ENCODE measurements at regions not wholly inside any gene's neighbourhood (a gene's known extent, or its start where the extent isn't known, plus 50 kb on each side); places are given as distances from the start of the nearest gene placed in this dataset.

- intact Hi-C loops (cut with DNase I; ENCODE audit: low total_unique reads), result no loop called here
- no peaks in the 10 kb centered on the region for H3K9me3 ChIP-seq
- H3K4me3 ChIP-seq, result no peak overlapping the region
- DNase-seq, result no peak
- H3K27ac ChIP-seq, result no peak overlapping the region
- no peaks in the 10 kb centered on the region for H3K36me3 ChIP-seq
- no peaks in the 10 kb centered on the region for H3K27me3 ChIP-seq
- no peak for TF ChIP-seq POLR2A (IDR thresholded peaks at IDR 0.05)
- TF ChIP-seq, protein P1, sequence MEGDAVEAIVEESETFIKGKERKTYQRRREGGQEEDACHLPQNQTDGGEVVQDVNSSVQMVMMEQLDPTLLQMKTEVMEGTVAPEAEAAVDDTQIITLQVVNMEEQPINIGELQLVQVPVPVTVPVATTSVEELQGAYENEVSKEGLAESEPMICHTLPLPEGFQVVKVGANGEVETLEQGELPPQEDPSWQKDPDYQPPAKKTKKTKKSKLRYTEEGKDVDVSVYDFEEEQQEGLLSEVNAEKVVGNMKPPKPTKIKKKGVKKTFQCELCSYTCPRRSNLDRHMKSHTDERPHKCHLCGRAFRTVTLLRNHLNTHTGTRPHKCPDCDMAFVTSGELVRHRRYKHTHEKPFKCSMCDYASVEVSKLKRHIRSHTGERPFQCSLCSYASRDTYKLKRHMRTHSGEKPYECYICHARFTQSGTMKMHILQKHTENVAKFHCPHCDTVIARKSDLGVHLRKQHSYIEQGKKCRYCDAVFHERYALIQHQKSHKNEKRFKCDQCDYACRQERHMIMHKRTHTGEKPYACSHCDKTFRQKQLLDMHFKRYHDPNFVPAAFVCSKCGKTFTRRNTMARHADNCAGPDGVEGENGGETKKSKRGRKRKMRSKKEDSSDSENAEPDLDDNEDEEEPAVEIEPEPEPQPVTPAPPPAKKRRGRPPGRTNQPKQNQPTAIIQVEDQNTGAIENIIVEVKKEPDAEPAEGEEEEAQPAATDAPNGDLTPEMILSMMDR (IDR thresholded peaks at IDR 0.05), result no peak
- H3K4me1 ChIP-seq, result no peaks in the 10 kb centered on the region
Observed at GRCh38 chr2:33681364-33681757, 82.3 kb upstream of the FAM98A start.

- Histone ChIP-seq H3K4me3 (no peak overlapping the region), H3K4me1 (no peaks in the 10 kb centered on the region), H3K36me3 (no peaks in the 10 kb centered on the region), H3K9me3 (no peaks in the 10 kb centered on the region), H3K27ac (no peak overlapping the region), H3K27me3 (no peaks in the 10 kb centered on the region)
- TF ChIP-seq, protein P1 (IDR thresholded peaks at IDR 0.05), result no peak
- TF ChIP-seq POLR2A (IDR thresholded peaks at IDR 0.05), result no peak
- DNase-seq, result no peak
- intact Hi-C loops (cut with DNase I; ENCODE audit: low total_unique reads), result no loop called here
Observed at GRCh38 chr2:33680644-33681363, 81.7 kb upstream of the FAM98A start.

DNA sequence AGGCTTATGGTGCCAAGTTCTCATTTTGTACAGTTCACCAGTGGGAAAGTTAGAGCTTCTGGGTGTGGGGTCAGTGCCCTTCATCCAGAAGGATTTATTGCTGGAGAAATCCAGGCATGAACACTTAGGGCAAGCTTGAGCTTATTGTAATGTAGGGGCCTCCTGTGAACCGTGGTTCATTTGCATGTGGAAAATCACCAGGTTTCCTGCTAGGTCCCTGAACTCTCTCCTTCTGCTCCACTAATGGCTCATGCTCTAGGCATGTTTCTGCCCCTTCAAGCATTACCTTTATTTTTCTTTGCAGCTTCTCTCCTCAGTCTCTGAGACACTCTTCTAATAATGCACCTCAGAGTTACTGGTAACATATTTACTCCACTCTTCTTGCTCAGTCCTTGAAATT is 79.3 kb upstream of the FAM98A start:
- H3K9me3 ChIP-seq, result no peaks in the 10 kb centered on the region
- H3K27me3 ChIP-seq, result no peaks in the 10 kb centered on the region
- H3K27ac ChIP-seq, result no peak overlapping the region
- no peak overlapping the region for H3K4me3 ChIP-seq
- intact Hi-C loops (cut with DNase I; ENCODE audit: low total_unique reads), result no loop called here
- TF ChIP-seq POLR2A (IDR thresholded peaks at IDR 0.05), result no peak
- TF ChIP-seq, protein P1 (IDR thresholded peaks at IDR 0.05), result no peak
- H3K36me3 ChIP-seq, result no peaks in the 10 kb centered on the region
- H3K4me1 ChIP-seq, result no peaks in the 10 kb centered on the region
- DNase-seq, result no peak

- Histone ChIP-seq H3K9me3 (no peaks in the 10 kb centered on the region), H3K4me3 (no peak overlapping the region), H3K27ac (no peak overlapping the region), H3K27me3 (no peaks in the 10 kb centered on the region), H3K4me1 (no peaks in the 10 kb centered on the region), H3K36me3 (no peaks in the 10 kb centered on the region)
- intact Hi-C loops (cut with DNase I; ENCODE audit: low total_unique reads), result no loop called here
- no peak for TF ChIP-seq POLR2A (IDR thresholded peaks at IDR 0.05)
- TF ChIP-seq, protein P1 (IDR thresholded peaks at IDR 0.05), result peak in 3 of 4 experiments; percentile 4 to 41 (median 29)
- DNase-seq, result no peak
Observed at GRCh38 chr2:33673937-33674336, 74.8 kb upstream of the FAM98A start.

DNA sequence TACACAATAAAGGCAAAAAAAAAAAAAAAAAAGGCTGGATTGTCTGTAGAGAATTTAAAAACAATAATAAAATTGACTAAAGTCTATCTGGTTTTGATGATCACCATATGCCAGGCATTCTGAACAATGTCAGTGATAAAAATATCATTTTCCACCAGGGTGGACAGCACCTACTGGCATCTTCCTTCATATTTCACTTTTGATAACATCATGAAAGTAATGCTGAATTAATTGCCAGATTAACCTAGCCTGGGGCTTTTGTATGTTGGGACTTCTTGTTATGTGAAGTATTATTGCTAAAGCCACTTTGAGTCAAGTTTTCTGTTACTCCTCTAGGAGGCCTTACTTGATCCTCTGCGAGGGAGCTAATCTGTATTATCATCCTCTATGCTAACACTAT is 73.8 kb upstream of the FAM98A start:
- no peak overlapping the region for H3K27ac ChIP-seq
- H3K27me3 ChIP-seq, result no peaks in the 10 kb centered on the region
- intact Hi-C loops (cut with DNase I; ENCODE audit: low total_unique reads), result no loop called here
- no peaks in the 10 kb centered on the region for H3K36me3 ChIP-seq
- TF ChIP-seq POLR2A (IDR thresholded peaks at IDR 0.05), result no peak
- TF ChIP-seq, protein P1 (IDR thresholded peaks at IDR 0.05), result no peak
- H3K4me3 ChIP-seq, result no peak overlapping the region
- no peak for DNase-seq
- H3K9me3 ChIP-seq, result no peaks in the 10 kb centered on the region
- no peaks in the 10 kb centered on the region for H3K4me1 ChIP-seq

All from uterus (tissue), 3 donors.